GM21528 (cell line): ENCODE measurements at regions not wholly inside any gene's neighbourhood (a gene's known extent, or its start where the extent isn't known, plus 50 kb on each side); places are given as distances from the start of the nearest gene placed in this dataset.
"Not testable (repeated sequence)": the region's sequence is repeated elsewhere in the genome, so short reads cannot be mapped to it uniquely, and the experiment has no call there.

Experiments used
- ATAC-seq: cut with Tn5 transposase; IDR thresholded peaks from one replicate; pipeline ENCODE4 v1.9.1; 2021; ENCODE audit warnings: mild to moderate bottlenecking, moderate library complexity; ENCODE audit not compliant: unreplicated experiment, low FRiP score

DNA sequence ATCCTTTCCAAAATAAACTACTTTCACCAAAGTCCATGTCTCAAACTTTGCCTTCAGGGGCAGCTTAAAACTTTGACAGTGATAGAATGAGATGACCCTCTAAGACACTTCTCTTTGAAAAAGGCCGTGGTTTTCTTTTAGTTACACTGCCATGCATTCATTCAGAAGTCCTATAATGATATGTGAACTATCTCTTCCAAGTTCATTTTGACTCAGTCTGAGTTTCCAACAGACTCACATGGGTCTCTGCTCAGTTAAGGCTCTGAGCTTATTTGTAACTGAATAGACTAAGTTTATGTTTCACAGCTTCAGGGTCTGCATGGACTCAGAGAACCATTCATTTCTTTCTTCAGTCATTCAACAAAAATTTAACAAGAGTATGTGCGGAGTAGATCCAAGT, 208.9 kb upstream of the PRSS1 start:
- ATAC-seq, result no peak

GRCh38 chr7:142539901-142540300, 209.4 kb upstream of the PRSS1 start:
- ATAC-seq, result no peak

GRCh38 chr7:142537760-142538159, 211.5 kb upstream of the PRSS1 start:
- ATAC-seq, result no peak

DNA sequence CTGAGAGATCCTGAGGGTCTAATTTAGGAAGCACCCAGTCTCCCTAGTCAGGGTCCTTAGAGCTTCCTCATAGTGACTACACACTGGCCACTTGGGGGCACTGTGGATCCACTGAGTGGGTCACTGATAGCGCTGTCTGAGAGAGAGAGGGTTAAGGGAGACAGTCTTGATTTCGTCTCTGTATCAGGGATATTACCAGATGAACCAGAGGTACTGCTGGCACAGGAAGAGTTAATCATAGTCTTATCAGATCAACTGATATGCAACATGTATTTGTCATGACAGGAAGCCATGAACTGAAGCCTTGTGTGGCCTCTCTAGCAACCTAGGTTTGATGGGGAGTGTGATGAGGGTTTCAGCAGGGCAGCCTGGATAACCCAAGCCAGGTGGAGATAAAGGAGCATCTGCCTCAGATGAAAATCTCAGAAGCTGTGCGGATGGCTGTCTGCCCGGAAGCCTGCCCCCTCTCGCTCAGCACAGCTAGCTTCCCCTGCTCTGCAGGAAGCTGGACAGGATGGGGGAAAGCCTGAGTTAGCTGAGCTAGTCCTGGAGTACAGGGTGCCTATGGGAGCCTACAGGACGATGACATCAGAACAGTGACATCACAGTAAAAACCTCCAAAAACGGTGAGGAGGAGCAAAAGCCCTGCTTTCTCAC, 214.0 kb upstream of the PRSS1 start:
- ATAC-seq, result peak; percentile 92

- ATAC-seq, result no peak
Observed at GRCh38 chr7:142534726-142535122, 214.5 kb upstream of the PRSS1 start.

- ATAC-seq, result no peak
Observed at GRCh38 chr7:142533920-142534319, 215.4 kb upstream of the PRSS1 start.

GRCh38 chr7:142529591-142529990, 219.7 kb upstream of the PRSS1 start:
- no peak for ATAC-seq

DNA sequence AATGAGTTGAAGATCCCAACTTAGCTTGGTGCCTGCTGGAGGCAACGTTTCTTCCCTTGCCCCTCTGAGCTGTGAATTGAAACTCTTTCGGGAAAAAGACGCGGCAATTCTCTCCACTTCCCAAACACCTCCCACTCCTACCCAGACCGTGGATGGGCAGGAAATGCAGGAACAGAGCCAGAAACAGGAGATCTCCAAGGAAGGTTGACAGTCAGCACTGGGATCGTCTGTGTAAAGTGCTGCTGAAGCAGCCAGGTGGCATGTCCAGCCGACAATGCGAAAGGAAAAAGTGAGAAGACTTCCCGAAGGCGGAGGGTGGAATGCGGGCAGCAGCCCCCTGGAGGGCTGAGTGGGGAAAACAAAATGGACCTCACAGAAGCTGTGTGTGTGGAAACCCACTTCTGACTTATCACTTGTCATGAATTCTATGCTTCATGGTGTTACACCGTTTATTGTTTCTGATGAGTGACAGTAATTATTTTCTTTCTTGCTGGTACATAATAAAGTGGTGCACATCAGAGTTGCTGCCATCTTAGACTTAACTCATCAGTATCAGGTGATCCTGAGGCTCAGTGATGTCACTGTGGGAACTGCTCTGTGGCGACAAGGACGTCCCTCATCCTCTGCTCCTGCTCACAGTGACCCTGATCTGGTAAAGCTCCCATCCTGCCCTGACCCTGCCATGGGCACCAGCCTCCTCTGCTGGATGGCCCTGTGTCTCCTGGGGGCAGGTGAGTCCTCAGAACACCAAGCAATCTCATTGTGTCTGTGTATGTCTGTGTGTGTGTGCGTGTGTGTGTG, 220.5 kb upstream of the PRSS1 start:
- no peak for ATAC-seq

GRCh38 chr7:142523821-142524460, 225.3 kb upstream of the PRSS1 start:
- ATAC-seq, result no peak

DNA sequence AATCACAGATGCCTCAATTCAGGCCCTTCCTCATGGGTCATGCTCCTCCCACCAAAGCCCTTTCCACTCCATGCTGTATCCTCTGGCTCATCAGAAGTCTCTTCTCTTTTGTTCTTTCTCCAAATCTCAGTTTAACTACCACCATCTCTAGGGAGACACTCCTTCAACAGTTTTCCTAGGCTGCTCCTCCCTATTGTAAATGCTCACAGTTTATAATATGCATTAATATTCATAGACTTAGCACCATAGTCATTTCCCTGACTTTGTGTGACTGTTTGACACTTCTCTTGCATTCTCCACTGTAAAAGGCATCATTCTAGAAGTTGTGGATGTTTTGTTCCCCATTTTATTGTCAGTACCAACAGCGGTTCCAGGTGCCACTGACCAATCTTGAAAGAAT, 226.5 kb upstream of the PRSS1 start:
- no peak for ATAC-seq

DNA sequence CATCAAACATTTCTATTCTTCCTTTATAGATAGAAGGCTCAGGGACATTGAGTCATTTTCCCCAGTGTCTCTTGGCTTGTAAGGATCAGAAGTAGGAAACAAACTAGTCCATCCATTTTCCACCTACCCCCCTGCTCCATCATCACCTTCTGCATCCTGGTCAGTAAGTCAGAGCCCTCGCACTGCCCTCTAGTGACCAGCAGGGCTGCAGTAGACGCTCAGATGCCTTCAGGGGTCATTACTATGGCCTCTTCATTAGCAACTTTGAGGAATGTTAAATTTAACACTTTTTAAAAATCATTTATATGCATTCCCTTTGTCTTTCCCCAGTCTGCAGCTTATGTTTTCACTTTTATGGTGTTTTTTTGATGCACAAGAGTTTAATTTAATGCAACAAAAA, 228.4 kb upstream of the PRSS1 start:
- ATAC-seq, result not testable (repeated sequence)

DNA sequence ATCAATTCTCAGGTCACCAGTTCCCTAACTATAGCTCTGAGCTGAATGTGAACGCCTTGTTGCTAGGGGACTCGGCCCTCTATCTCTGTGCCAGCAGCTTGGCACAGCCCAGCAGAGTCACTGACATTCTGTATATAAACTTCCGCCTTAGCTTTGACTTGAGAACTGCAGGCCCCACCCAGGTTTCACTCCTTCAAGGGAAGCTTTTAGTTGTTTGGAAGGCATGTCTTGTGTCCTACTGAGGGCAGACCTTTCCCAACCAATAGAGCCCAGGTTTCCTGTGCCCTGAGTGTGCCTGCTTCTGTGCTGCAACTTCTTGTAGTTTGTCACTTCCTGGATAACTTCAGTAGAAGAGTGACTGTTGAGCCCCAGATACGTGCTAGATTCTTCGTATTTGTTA, 228.8 kb upstream of the PRSS1 start:
- not testable (repeated sequence) for ATAC-seq

DNA sequence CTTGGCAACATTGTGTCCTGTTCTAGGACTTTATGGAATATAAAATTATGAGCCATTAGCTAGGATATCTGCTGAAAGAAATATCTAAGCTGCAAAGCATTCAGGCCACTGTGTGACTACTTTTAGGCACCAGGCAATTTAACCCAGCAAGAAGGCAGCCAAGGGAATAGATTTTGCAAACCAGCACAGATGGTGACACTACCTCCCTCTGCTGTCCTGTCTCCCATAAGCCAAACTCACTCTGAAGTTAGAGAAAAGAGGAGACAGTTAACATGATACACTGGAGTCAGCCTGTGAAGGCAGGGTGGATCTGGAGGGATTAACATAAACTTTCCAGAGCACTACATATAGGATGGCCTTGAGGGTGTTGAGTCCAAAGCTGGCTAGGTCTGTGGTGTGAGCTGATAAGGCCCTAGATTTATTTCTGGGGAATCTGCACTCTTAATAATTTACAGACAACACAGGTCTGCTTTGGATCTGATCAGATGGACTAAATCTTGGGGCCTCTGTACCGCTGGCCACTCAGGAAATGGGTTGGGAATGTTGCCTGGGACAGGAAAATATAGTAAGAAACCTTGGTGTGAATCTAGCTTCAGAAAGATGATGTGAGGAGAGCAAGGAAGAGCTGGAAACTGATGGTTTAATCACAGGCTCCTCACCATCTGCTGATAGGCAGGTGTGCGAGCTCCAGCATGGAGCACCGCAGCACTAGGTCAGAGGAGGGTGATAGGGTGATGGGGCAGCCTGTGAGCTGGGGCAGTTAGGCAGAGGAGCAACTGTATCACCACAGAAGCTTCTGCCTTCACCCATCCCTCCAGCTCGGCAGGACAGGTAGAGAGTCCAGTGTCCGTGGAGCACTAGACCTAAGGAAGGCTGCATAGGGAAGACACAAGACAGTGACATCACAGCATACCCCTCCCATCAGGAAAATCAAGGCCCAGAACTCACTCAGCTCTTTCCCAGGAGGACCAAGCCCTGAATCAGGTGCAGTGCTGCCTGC, 229.9 kb upstream of the PRSS1 start:
- no peak for ATAC-seq

GRCh38 chr7:142516038-142516501, 233.2 kb upstream of the PRSS1 start:
- ATAC-seq, result peak; percentile 94

DNA sequence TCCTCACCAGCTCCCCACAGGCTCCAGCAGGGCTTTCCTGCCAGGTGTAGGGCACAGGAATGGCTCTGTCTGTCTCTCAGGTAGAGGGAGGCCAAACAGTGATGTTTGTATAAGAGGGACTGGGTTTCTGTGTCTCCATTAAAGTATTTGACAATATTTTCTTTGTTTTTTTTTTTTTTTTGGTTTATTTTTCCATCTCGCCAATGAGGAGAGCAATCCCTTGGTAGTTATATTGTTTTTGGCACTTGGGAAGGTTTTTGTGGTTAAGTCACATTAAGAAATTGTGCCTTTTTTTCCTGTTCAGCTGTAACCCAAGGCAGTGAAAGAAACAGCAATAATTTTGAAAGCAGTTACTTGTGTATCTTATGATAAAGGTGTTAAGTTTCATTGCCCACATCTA, 234.6 kb upstream of the PRSS1 start:
- not testable (repeated sequence) for ATAC-seq

- ATAC-seq, result no peak
Observed at GRCh38 chr7:142513178-142513955, 235.9 kb upstream of the PRSS1 start.

DNA sequence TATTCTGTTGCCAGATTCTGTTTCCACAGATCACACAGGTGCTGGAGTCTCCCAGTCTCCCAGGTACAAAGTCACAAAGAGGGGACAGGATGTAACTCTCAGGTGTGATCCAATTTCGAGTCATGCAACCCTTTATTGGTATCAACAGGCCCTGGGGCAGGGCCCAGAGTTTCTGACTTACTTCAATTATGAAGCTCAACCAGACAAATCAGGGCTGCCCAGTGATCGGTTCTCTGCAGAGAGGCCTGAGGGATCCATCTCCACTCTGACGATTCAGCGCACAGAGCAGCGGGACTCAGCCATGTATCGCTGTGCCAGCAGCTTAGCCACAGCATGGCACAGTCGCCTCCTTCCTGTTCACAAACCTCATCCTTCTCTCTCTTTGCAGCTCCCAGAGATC, 237.5 kb upstream of the PRSS1 start:
- no peak for ATAC-seq

DNA sequence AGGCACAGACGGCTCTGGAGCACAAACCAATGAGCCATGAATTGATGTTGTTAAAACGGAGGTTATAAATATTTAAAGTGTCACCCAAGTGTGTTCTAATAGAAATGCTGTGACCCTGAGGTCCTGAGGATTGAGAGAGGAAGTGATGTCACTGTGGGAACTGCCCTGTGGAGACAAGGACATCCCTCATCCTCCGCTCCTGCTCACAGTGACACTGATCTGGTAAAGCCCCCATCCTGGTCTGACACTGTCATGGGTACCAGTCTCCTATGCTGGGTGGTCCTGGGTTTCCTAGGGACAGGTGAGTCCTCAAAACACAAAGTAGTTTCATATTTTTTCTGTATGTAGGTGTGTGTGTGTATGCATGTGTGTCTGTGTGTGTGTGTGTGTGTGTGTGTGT, 237.9 kb upstream of the PRSS1 start:
- no peak for ATAC-seq

GRCh38 chr7:142509235-142509634, 240.0 kb upstream of the PRSS1 start:
- ATAC-seq, result not testable (repeated sequence)

DNA sequence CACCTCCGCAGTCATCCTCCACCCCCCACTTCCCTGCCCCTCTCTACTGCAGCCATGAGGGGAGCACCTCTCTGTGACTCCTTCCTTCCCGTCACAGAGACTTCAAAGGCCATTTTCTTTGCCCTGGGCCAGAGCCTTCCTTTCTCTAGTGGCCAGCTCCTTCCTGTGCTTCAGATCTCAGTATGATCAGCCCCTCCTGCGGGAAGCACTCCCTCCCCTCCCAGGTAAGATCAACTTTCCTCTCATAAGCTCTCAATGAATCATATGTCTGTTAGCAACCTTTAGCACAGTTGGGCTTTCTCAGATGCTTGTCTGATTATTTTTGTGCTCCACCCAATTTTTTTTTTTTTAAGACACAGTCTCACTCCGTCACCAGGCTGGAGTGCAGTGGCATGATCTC, 241.0 kb upstream of the PRSS1 start:
- ATAC-seq, result no peak
